Activated naive CD4-positive, alpha-beta T cell treated with anti-CD3 and anti-CD28 coated beads for 36 hours (primary cell): ENCODE measurements at regions not wholly inside any gene's neighbourhood (a gene's known extent, or its start where the extent isn't known, plus 50 kb on each side); places are given as distances from the start of the nearest gene placed in this dataset.

Source experiments
- CTCF ChIA-PET: fragments of 350-600 bp; sonication (Branson Sonifier 250); formaldehyde crosslinking; loops from one replicate; lab custom pipeline; 2021; ENCODE audit warnings: antibody characterized with exemption; lab: Charles Lee
- DNase-seq: peaks from one replicate; pipeline ENCODE4 v3.0.0-alpha.2; 2020
- H3K27ac Mint-ChIP-seq: one replicate; pipeline ENCODE4 v1.8.0; 2021; ENCODE audit warnings: mild to moderate bottlenecking, mixed read lengths
- H3K27me3 Mint-ChIP-seq: one replicate; pipeline ENCODE4 v1.8.0; 2021; ENCODE audit warnings: low read depth, mixed read lengths
- H3K36me3 Mint-ChIP-seq: one replicate; pipeline ENCODE4 v1.8.0; 2021; ENCODE audit warnings: low read depth, mixed read lengths
- H3K4me1 Mint-ChIP-seq: one replicate; pipeline ENCODE4 v1.8.0; 2021; ENCODE audit warnings: low read depth, mixed read lengths
- H3K4me3 Mint-ChIP-seq: one replicate; pipeline ENCODE4 v1.8.0; 2021; ENCODE audit warnings: mild to moderate bottlenecking, moderate library complexity, mixed read lengths
- H3K9me3 Mint-ChIP-seq: one replicate; pipeline ENCODE4 v1.8.0; 2021; ENCODE audit warnings: mixed read lengths
- intact Hi-C: fragments of 100-400 bp; cut with micrococcal nuclease; formaldehyde crosslinking; loops from one replicate; pipeline ENCODE4 v1.15.1; 2023

DNA sequence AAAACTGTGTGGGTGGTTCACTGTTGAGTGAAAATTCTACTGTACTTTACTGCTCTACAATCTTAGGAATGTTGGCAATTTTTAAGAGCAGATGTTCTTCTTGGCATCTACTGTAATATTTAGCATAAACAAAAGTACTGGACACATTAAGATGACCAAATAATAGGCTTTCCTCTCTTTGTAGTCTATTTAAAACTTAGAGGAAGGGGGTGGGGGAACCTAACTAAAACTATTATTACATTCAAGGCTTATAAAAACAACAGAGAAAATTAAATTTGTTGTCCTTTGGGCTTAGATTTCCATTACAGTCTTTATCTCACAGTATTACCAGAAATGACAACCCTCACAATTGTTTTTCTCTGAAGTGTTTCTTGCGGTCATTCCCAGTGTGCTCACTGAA, 181.2 kb downstream of the PLPPR4 start:
- Mint-ChIP-seq H3K4me3 (no peak overlapping the region), H3K9me3 (no peaks in the 10 kb centered on the region), H3K36me3 (no peaks in the 10 kb centered on the region), H3K4me1 (peaks cover 4% of the 10 kb centered on the region), H3K27ac (no peak overlapping the region), H3K27me3 (peaks cover 18% of the 10 kb centered on the region)
- CTCF ChIA-PET = no interaction called here
- intact Hi-C loops = no loop called here
- no peak for DNase-seq

DNA sequence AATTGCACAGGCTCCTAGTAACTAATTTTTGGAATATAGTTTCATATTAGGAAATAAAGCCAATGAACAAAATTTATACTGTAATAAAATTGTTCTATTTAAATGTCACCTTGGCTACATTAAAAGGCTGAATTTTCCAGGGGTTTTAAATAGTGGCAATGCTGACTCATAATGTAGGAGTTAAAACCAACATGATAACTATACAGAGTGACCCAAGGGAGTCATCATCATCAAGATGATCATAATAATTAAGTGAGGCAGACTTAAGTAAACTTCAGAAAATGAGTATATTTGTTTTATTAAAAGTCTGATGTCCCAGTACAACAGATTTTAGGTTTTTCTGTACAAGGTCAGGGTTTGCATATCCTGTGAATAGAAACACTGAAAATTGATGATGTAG, 183.4 kb downstream of the PLPPR4 start:
- intact Hi-C loops = no loop called here
- no peak overlapping the region for H3K4me3 Mint-ChIP-seq
- peaks cover 15% of the 10 kb centered on the region for H3K27me3 Mint-ChIP-seq
- no peaks in the 10 kb centered on the region for H3K4me1 Mint-ChIP-seq
- H3K27ac Mint-ChIP-seq = no peak overlapping the region
- DNase-seq = no peak
- CTCF ChIA-PET = no interaction called here
- H3K36me3 Mint-ChIP-seq = no peaks in the 10 kb centered on the region
- no peaks in the 10 kb centered on the region for H3K9me3 Mint-ChIP-seq

DNA sequence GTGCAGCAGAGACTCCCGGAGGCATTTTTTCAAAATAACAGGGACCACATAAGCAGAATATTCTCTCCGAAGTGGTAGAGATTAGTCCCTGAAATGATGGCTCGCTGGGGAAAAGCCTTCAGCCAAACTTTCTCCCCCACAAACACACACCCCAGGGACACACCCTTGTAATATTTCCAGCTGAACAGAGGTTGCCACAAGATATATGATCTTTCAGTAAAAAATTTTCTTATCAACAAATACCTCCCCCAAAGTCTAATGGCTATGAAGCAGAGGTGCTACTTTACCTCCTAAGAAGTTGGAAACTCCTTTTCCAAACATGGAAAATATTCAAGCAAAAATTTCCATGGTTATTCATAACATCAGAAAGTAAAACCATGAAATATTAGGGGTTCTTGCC, 190.2 kb upstream of the PALMD start:
- Mint-ChIP-seq H3K4me1 (no peaks in the 10 kb centered on the region), H3K27ac (no peak overlapping the region), H3K9me3 (no peaks in the 10 kb centered on the region), H3K4me3 (no peak overlapping the region), H3K36me3 (no peaks in the 10 kb centered on the region), H3K27me3 (peaks cover 8% of the 10 kb centered on the region)
- CTCF ChIA-PET = no interaction called here
- no peak for DNase-seq
- intact Hi-C loops = no loop called here

DNA sequence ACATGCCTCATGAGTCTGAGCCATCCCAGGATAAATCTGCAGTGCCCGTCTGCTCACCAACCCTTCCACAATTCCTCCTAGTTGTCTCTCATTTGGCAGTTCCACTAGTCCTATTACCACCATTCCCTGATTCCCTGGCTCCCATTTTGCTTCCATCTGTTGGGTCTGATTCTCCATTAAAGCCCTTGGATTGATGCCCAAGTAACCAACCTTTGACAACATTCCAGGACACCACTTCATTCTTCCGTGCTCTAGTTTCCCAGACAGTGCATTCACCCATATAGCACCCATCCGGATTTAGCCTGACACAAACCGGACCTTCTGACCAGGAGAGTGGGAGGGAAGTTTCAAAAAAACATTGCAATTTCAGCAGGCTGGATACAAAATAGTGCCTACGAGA, 189.4 kb upstream of the PALMD start:
- CTCF ChIA-PET = no interaction called here
- Mint-ChIP-seq H3K27me3 (peaks cover 8% of the 10 kb centered on the region), H3K4me3 (no peak overlapping the region), H3K9me3 (no peaks in the 10 kb centered on the region), H3K27ac (no peak overlapping the region), H3K36me3 (no peaks in the 10 kb centered on the region), H3K4me1 (no peaks in the 10 kb centered on the region)
- intact Hi-C loops = no loop called here
- no peak for DNase-seq

DNA sequence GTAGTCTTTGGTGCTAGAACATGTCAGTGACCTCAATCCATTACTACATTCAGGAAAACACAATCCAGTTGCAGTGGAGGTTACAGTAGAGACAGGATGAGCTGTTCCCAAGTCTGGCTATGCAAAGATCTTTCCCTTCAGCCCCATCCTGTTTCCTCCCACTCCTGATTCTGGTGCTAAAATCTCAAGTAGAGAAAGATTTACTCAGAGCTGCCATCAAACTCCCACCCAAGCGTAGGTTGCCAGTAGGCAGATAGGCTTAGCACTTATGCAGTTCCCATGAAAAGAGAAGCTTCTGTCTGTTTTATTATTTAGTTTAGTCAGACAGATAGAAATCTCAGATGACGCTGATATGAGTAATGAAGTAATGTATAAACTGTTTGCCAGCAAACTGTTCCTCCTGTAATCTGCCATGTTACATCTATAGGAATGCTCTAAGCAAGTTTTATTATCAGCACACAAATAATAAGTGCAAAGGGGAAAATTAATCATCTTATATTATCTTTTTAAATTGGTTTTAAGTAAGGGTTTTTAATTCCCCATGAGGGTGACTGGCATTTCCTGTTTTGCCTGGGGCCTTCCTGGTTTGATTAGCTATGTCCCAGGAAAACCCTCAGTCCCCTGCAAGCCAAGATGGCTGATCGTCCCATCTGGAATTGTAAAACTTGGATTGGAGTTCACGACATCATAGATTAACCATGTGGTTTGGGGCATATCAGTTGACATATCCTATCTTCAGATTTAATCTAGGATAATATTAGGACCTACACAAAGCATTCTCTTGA, 188.3 kb upstream of the PALMD start:
- H3K27me3 Mint-ChIP-seq = peaks cover 8% of the 10 kb centered on the region
- H3K9me3 Mint-ChIP-seq = no peaks in the 10 kb centered on the region
- no peak for DNase-seq
- no peaks in the 10 kb centered on the region for H3K36me3 Mint-ChIP-seq
- H3K4me1 Mint-ChIP-seq = no peaks in the 10 kb centered on the region
- H3K4me3 Mint-ChIP-seq = no peak overlapping the region
- intact Hi-C loops = no loop called here
- no peak overlapping the region for H3K27ac Mint-ChIP-seq
- CTCF ChIA-PET = no interaction called here

DNA sequence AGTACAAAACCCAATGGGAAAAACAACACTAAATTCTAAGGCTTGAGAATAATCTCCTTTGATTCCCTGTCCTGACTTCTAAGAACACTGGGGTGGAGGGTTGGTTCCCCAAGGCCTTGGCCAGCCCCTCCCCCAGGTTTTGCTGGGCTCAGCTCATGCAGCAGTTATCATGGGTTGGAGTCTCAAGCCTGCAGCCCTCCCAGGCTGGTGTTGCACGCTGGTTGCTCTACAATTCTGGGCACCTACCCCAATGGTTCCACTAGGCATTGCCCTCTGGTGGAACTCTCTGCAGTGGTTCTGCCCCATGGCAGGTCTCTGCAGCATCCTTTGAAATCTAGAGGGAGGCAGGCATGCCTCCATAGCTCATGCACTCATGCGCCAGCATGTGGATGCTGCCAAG, 184.4 kb upstream of the PALMD start:
- no peak overlapping the region for H3K27ac Mint-ChIP-seq
- peaks cover 12% of the 10 kb centered on the region for H3K27me3 Mint-ChIP-seq
- DNase-seq = no peak
- no peak overlapping the region for H3K4me3 Mint-ChIP-seq
- H3K4me1 Mint-ChIP-seq = no peaks in the 10 kb centered on the region
- CTCF ChIA-PET = no interaction called here
- H3K9me3 Mint-ChIP-seq = no peaks in the 10 kb centered on the region
- intact Hi-C loops = no loop called here
- no peaks in the 10 kb centered on the region for H3K36me3 Mint-ChIP-seq

DNA sequence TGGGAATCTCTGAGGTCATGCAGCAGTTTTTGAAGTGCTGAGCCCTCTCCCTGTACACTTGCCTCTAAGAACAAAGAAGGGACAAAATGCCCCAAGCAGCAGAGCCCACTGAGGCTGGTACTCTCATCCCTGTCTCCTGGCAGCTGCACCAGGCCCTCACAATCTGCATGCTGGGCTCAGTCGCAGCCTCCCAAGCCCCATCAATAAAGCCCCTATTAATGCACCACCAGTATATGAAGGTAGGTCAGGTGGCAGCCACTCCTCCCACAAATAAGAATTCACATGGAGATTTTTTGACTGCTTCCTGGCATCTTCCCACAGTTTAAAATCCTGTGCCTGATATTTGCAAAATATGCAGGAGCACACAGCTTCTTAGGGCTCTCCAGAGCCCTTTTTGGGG, 181.2 kb upstream of the PALMD start:
- CTCF ChIA-PET = no interaction called here
- intact Hi-C loops = no loop called here

DNA sequence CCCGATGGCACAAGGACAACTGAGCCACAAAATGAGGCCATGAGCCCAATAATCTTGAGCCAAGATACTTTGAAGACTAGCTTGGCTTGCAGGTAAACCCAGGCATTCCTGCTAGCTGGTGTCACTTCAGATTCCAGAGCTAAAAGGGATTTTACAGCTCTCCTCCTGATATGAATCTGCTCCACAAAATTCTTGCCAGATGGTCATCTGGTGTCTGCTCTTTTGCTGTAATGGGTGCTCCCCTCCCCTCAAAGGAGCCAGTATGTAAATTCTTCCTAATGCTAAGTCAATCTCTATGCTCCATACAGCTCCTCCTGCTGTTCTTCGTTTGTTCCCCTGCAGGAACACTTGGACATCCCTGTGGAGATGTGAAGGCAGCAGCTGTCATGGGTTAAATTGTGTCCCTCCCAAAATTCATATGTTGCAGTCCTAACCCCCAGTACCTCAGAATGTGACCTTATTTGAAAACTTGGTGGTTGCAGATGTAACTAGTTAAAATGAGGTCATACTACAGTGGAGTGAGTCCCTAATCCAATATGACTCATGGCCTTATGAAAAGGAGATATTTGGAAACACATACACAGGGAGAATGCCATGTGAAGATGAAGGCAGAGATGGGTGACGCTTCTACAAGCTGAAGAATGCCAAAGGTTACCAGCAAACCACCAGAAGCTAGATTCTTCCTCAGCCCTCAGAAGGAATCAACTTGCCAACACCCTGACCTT, 180.6 kb upstream of the PALMD start:
- Mint-ChIP-seq H3K4me1 (no peaks in the 10 kb centered on the region), H3K4me3 (no peak overlapping the region), H3K27ac (no peak overlapping the region), H3K27me3 (peaks cover 3% of the 10 kb centered on the region), H3K9me3 (no peaks in the 10 kb centered on the region), H3K36me3 (no peaks in the 10 kb centered on the region)
- intact Hi-C loops = no loop called here
- no peak for DNase-seq
- CTCF ChIA-PET = no interaction called here

More for the DNA sequence above, 181.2 kb upstream of the PALMD start:
- H3K27ac Mint-ChIP-seq = no peak overlapping the region
- H3K27me3 Mint-ChIP-seq = peaks cover 5% of the 10 kb centered on the region
- no peaks in the 10 kb centered on the region for H3K9me3 Mint-ChIP-seq
- H3K36me3 Mint-ChIP-seq = no peaks in the 10 kb centered on the region
- no peaks in the 10 kb centered on the region for H3K4me1 Mint-ChIP-seq
- no peak for DNase-seq
- no peak overlapping the region for H3K4me3 Mint-ChIP-seq

DNA sequence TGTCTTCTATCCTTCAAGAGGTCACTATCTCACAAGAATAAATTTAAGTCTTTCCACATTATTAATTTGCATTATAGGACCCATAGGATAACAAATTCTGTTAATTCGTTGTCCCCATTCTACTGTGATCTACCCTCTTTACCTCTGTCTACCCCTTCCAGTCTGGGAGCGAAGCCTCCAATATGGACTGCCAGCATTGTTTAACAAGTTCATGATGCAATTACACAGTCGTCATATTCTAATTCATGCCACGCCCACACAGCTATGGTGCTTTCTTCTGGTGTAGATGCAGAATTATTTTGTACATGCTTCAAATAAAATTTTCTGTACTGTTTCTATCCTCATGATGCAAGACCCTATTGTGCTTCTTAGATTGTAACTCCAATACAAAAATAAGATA, 178.3 kb upstream of the PALMD start:
- CTCF ChIA-PET = no interaction called here
- no peaks in the 10 kb centered on the region for H3K36me3 Mint-ChIP-seq

DNA sequence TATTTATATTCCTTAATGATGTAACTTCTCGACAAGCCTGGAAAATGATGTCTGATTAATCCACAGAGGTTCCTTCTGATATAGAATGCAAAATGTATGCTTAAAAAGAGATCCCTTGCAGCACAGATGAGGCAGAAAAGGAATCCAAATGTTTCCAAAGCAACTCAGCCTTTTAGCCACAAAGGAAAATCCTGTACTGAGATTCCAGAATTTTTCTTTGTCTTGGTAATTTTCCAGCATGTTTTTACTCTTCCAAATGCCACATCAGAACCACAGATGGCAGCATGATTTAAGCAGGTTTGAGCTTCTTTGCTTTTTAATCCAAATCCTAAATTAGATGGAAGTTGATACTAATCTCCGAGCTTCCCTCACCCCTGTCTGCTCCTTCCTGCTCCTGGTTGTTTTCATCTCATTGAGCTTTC, 176.4 kb upstream of the PALMD start:
- Mint-ChIP-seq H3K4me1 (no peaks in the 10 kb centered on the region), H3K9me3 (no peaks in the 10 kb centered on the region), H3K4me3 (no peak overlapping the region), H3K27me3 (peaks cover 3% of the 10 kb centered on the region), H3K36me3 (no peaks in the 10 kb centered on the region), H3K27ac (no peak overlapping the region)
- no peak for DNase-seq
- CTCF ChIA-PET = no interaction called here
- intact Hi-C loops = no loop called here

More for the DNA sequence above, 178.3 kb upstream of the PALMD start:
- Mint-ChIP-seq H3K27me3 (peaks cover 3% of the 10 kb centered on the region), H3K27ac (no peak overlapping the region), H3K9me3 (no peaks in the 10 kb centered on the region), H3K4me3 (no peak overlapping the region), H3K4me1 (no peaks in the 10 kb centered on the region)
- intact Hi-C loops = no loop called here
- DNase-seq = no peak

DNA sequence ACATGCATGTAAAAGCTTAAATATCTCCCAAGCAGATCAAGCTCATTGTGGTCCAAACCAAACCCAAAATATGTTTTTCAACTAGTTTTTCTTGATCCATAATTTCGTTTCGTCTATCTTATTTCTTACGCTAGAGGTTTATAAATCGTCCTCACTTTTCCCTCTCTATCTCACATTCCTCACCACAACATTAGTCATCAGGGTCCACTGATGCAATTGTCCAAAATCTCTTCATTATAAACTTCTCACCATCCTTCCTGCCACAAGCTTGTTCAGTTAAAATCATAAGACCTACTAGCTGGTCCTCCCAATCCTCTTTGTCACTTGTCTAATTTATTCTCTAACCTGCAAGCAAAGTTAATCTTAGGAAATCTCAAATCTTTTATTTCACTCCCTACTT, 173.0 kb upstream of the PALMD start:
- H3K36me3 Mint-ChIP-seq = no peaks in the 10 kb centered on the region
- no peak overlapping the region for H3K27ac Mint-ChIP-seq
- H3K27me3 Mint-ChIP-seq = peaks cover 5% of the 10 kb centered on the region
- no peak overlapping the region for H3K4me3 Mint-ChIP-seq
- H3K9me3 Mint-ChIP-seq = no peaks in the 10 kb centered on the region
- intact Hi-C loops = no loop called here
- CTCF ChIA-PET = interaction anchor here (0.6 kb wide), 1 partner anchor 695 kb away, joined by 3 read pairs; no protein-coding TSS in a partner anchor
- no peaks in the 10 kb centered on the region for H3K4me1 Mint-ChIP-seq
- DNase-seq = no peak

DNA sequence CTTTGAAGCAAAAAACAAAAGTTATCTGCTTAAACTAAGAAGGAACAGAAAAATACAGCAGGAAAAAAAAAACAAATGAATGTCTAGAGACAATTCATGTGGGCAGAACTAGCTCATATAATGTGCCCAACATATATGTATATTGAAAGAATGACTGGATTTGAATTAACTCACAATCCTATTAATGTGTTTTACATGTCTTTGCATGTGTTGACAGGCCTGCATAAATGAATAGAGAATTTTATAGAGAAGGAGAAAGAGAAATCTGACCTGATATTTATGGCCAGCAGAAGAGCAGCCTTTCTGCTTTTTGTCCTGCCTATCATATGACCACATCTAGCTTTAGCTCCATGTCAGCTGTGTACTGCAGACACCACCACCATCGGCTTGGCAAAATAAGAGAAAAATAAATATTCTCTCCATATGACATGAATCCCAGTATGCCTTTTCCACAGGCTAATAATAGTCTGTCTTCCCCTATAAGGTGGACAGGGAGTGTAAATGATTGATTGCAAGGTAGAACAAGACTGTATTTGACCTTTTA, 171.5 kb upstream of the PALMD start:
- H3K36me3 Mint-ChIP-seq = no peaks in the 10 kb centered on the region
- no peak overlapping the region for H3K4me3 Mint-ChIP-seq
- H3K27me3 Mint-ChIP-seq = peaks cover 9% of the 10 kb centered on the region
- H3K27ac Mint-ChIP-seq = no peak overlapping the region
- no peaks in the 10 kb centered on the region for H3K4me1 Mint-ChIP-seq
- intact Hi-C loops = no loop called here
- CTCF ChIA-PET = no interaction called here
- H3K9me3 Mint-ChIP-seq = no peaks in the 10 kb centered on the region
- DNase-seq = no peak

DNA sequence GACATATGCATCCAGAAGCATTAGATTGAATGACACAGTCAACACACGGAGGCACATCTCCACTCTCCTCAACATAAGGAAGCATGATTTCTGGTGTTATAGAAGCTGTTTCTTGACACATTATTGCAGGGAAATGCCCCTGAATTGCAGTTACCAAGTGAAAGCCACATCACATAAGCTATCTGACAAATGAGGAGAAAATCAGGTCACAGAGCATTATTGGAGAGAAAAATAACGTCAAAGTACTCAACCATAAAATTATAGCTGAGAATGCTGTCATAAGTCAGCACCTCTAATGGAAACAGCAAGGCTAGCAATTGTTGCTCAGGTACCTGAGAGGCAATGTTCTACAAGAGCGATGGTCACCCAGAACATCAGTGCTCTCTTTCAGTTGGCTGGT, 169.9 kb upstream of the PALMD start:
- Mint-ChIP-seq H3K4me1 (no peaks in the 10 kb centered on the region), H3K4me3 (no peak overlapping the region), H3K27me3 (peaks cover 9% of the 10 kb centered on the region), H3K9me3 (no peaks in the 10 kb centered on the region), H3K36me3 (no peaks in the 10 kb centered on the region), H3K27ac (no peak overlapping the region)
- DNase-seq = no peak
- intact Hi-C loops = no loop called here
- CTCF ChIA-PET = interaction anchor here (0.9 kb wide), 1 partner anchor 295 kb away, joined by 5 read pairs; no protein-coding TSS in a partner anchor
